GM21717 (cell line): ENCODE measurements at regions not wholly inside any gene's neighbourhood (a gene's known extent, or its start where the extent isn't known, plus 50 kb on each side); places are given as distances from the start of the nearest gene placed in this dataset.

ENCODE experiments used
- ATAC-seq: cut with Tn5 transposase; IDR thresholded peaks from one replicate; pipeline ENCODE4 v1.9.1; 2021; ENCODE audit warnings: mild to moderate bottlenecking, moderate library complexity; ENCODE audit not compliant: unreplicated experiment

- no peak for ATAC-seq
Observed at GRCh38 chr5:120988941-120989340, 524.8 kb downstream of the PRR16 start.

- no peak for ATAC-seq
Observed at GRCh38 chr5:120991569-120991968, 527.5 kb downstream of the PRR16 start.

GRCh38 chr5:120994112-120994511 is 530.0 kb downstream of the PRR16 start:
- ATAC-seq, result no peak

GRCh38 chr5:120999550-120999949 is 535.5 kb downstream of the PRR16 start:
- no peak for ATAC-seq

- no peak for ATAC-seq
Observed at GRCh38 chr5:121006217-121006616, 542.1 kb downstream of the PRR16 start.

GRCh38 chr5:121008041-121008440 is 543.9 kb downstream of the PRR16 start:
- ATAC-seq, result no peak

GRCh38 chr5:121009058-121009457 is 545.0 kb downstream of the PRR16 start:
- ATAC-seq, result no peak

- no peak for ATAC-seq
Observed at GRCh38 chr5:121018004-121018403, 553.9 kb downstream of the PRR16 start.

- ATAC-seq, result no peak
Observed at GRCh38 chr5:121019106-121019505, 555.0 kb downstream of the PRR16 start.

- ATAC-seq, result no peak
Observed at GRCh38 chr5:121019734-121020133, 555.6 kb downstream of the PRR16 start.

GRCh38 chr5:121021681-121022080 is 557.6 kb downstream of the PRR16 start:
- no peak for ATAC-seq

GRCh38 chr5:121024416-121025311 is 560.6 kb downstream of the PRR16 start:
- ATAC-seq, result no peak

- no peak for ATAC-seq
Observed at GRCh38 chr5:121025671-121026070, 561.6 kb downstream of the PRR16 start.

- no peak for ATAC-seq
Observed at GRCh38 chr5:121027636-121028035, 563.5 kb downstream of the PRR16 start.

GRCh38 chr5:121029536-121030245 is 565.6 kb downstream of the PRR16 start:
- no peak for ATAC-seq

- no peak for ATAC-seq
Observed at GRCh38 chr5:121031491-121031890, 567.4 kb downstream of the PRR16 start.

GRCh38 chr5:121033334-121033733 is 569.2 kb downstream of the PRR16 start:
- no peak for ATAC-seq

- no peak for ATAC-seq
Observed at GRCh38 chr5:121038438-121038837, 574.3 kb downstream of the PRR16 start.

GRCh38 chr5:121049971-121050370 is 585.9 kb downstream of the PRR16 start:
- ATAC-seq, result no peak

- no peak for ATAC-seq
Observed at GRCh38 chr5:121053055-121053985, 589.2 kb downstream of the PRR16 start.

- ATAC-seq, result no peak
Observed at GRCh38 chr5:121055586-121055985, 591.5 kb downstream of the PRR16 start.
